T-helper 1 cell treated with Interleukin-12 subunit alpha and Interleukin-12 subunit beta and Interleukin-4 antibody, amounts not matched to agents 30 μg/mL and 1 μg/mL, for 36 hours (primary cell): ENCODE measurements at regions not wholly inside any gene's neighbourhood (a gene's known extent, or its start where the extent isn't known, plus 50 kb on each side); places are given as distances from the start of the nearest gene placed in this dataset.
"Not testable (repeated sequence)": the region's sequence is repeated elsewhere in the genome, so short reads cannot be mapped to it uniquely, and the experiment has no call there.

Experiments
- H3K27ac Mint-ChIP-seq: one replicate; pipeline ENCODE4 v1.8.0; 2021; ENCODE audit warnings: mild to moderate bottlenecking, mixed read lengths
- H3K27me3 Mint-ChIP-seq: one replicate; pipeline ENCODE4 v1.8.0; 2021; ENCODE audit warnings: low read depth, mixed read lengths
- H3K36me3 Mint-ChIP-seq: one replicate; pipeline ENCODE4 v1.8.0; 2021; ENCODE audit warnings: low read depth, mixed read lengths
- H3K4me1 Mint-ChIP-seq: one replicate; pipeline ENCODE4 v1.8.0; 2021; ENCODE audit warnings: low read depth, mixed read lengths
- H3K4me3 Mint-ChIP-seq: one replicate; pipeline ENCODE4 v1.8.0; 2021; ENCODE audit warnings: mild to moderate bottlenecking, moderate library complexity, mixed read lengths
- H3K9me3 Mint-ChIP-seq: one replicate; pipeline ENCODE4 v1.8.0; 2021; ENCODE audit warnings: mixed read lengths

- no peak overlapping the region for H3K4me3 Mint-ChIP-seq
- no peaks in the 10 kb centered on the region for H3K4me1 Mint-ChIP-seq
- H3K9me3 Mint-ChIP-seq = no peaks in the 10 kb centered on the region
- no peaks in the 10 kb centered on the region for H3K36me3 Mint-ChIP-seq
- H3K27ac Mint-ChIP-seq = no peak overlapping the region
- H3K27me3 Mint-ChIP-seq = no peaks in the 10 kb centered on the region
These were observed 527.0 kb upstream of the B3GAT1 start for GRCh38 chr11:134939031-134939430.

- H3K27me3 Mint-ChIP-seq = no peaks in the 10 kb centered on the region
- H3K4me1 Mint-ChIP-seq = no peaks in the 10 kb centered on the region
- no peak overlapping the region for H3K4me3 Mint-ChIP-seq
- H3K9me3 Mint-ChIP-seq = no peaks in the 10 kb centered on the region
- no peak overlapping the region for H3K27ac Mint-ChIP-seq
- H3K36me3 Mint-ChIP-seq = no peaks in the 10 kb centered on the region
These were observed 526.2 kb upstream of the B3GAT1 start for GRCh38 chr11:134938212-134938611.

DNA sequence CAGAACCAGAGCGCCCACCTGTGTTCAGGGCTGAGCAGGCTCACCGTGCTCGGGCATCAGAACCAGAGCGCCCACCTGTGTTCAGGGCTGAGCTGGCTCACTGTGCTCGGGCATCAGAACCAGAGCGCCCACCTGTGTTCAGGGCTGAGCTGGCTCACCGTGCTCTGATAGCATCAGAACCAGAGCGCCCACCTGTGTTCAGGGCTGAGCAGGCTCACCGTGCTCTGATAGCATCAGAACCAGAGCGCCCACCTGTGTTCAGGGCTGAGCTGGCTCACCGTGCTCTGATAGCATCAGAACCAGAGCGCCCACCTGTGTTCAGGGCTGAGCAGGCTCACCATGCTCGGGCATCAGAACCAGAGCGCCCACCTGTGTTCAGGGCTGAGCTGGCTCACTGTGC is 525.2 kb upstream of the B3GAT1 start:
- H3K4me1 Mint-ChIP-seq, H3K36me3 Mint-ChIP-seq, H3K9me3 Mint-ChIP-seq, H3K27me3 Mint-ChIP-seq, H3K4me3 Mint-ChIP-seq, H3K27ac Mint-ChIP-seq: not testable (repeated sequence)

GRCh38 chr11:134932761-134933160 is 520.7 kb upstream of the B3GAT1 start:
- Mint-ChIP-seq H3K4me1 (no peaks in the 10 kb centered on the region), H3K27me3 (no peaks in the 10 kb centered on the region), H3K9me3 (peaks cover 9% of the 10 kb centered on the region), H3K27ac (no peak overlapping the region), H3K36me3 (no peaks in the 10 kb centered on the region), H3K4me3 (no peak overlapping the region)

DNA sequence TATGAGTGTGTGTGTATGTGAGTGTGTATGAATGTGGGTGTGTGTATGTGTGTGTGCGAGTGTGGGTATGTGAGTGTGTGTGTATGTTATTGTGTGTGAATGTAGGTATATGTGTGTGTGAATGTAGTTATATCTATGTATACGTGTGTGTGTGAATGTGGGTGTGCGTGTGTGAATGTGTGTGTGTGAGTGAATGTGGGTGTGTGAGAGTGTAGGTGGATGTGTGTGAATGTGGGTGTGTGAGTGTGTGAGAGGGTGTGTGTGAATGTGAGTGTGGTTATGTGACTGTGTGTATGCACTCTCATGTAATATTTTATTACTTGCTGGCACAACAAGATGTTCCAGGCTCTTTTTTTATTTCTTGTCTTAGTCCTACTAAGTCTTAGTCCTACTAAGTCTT is 513.4 kb upstream of the B3GAT1 start:
- Mint-ChIP-seq H3K4me3 (no peak overlapping the region), H3K27ac (no peak overlapping the region), H3K27me3 (no peaks in the 10 kb centered on the region), H3K36me3 (no peaks in the 10 kb centered on the region), H3K4me1 (no peaks in the 10 kb centered on the region), H3K9me3 (peaks cover 9% of the 10 kb centered on the region)

DNA sequence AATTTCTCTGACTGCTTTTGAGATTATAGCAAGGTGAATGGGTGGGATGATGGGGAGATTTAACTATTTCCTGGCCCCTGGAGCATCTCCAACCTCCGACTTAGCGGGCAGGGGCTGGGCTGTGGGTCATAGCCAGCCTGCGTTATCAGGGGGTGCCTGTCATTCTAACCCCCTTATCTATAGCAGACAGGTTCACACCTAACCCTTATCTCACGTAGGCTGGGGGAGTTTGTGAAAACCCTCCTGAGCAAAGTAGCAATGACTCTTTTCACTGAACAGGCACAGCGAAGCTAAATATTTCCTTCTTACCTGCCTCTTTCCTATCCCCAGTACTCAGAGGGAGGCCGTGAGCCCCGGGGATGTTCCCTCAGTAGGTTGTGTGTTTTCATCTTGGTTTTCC is 511.4 kb upstream of the B3GAT1 start:
- H3K9me3 Mint-ChIP-seq = no peaks in the 10 kb centered on the region

DNA sequence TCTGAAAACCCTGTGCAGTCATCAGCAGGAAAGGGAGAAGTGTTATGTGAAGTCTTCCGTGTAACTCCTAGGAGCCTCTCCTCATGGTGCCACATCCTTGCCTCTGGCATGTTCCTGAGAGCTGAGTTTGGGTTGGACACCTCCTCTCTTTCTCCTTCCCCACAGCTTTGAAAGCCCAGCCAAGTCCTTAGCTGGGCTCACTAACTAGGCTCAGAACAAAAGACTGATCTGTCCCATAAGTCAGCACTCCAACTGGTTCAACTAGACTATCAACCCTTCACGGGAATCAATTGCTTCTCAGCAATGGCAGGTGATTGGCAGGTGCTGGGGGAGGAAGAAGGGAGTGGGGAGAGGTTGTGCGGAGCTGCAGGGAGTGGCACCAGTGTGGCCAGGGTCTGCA is 509.9 kb upstream of the B3GAT1 start:
- Mint-ChIP-seq H3K27me3 (no peaks in the 10 kb centered on the region), H3K4me3 (no peak overlapping the region), H3K9me3 (no peaks in the 10 kb centered on the region), H3K36me3 (no peaks in the 10 kb centered on the region), H3K4me1 (no peaks in the 10 kb centered on the region), H3K27ac (no peak overlapping the region)

More for the DNA sequence above, 511.4 kb upstream of the B3GAT1 start:
- Mint-ChIP-seq H3K4me1 (no peaks in the 10 kb centered on the region), H3K4me3 (no peak overlapping the region), H3K36me3 (no peaks in the 10 kb centered on the region), H3K27me3 (no peaks in the 10 kb centered on the region), H3K27ac (no peak overlapping the region)

- Mint-ChIP-seq H3K27ac (no peak overlapping the region), H3K4me1 (no peaks in the 10 kb centered on the region), H3K4me3 (no peak overlapping the region), H3K27me3 (no peaks in the 10 kb centered on the region), H3K9me3 (no peaks in the 10 kb centered on the region), H3K36me3 (no peaks in the 10 kb centered on the region)
These were observed 509.0 kb upstream of the B3GAT1 start for GRCh38 chr11:134920851-134921608.

GRCh38 chr11:134916421-134917213 is 504.6 kb upstream of the B3GAT1 start:
- Mint-ChIP-seq H3K27me3 (no peaks in the 10 kb centered on the region), H3K9me3 (no peaks in the 10 kb centered on the region), H3K4me3 (no peak overlapping the region), H3K4me1 (no peaks in the 10 kb centered on the region), H3K36me3 (no peaks in the 10 kb centered on the region), H3K27ac (no peak overlapping the region)

DNA sequence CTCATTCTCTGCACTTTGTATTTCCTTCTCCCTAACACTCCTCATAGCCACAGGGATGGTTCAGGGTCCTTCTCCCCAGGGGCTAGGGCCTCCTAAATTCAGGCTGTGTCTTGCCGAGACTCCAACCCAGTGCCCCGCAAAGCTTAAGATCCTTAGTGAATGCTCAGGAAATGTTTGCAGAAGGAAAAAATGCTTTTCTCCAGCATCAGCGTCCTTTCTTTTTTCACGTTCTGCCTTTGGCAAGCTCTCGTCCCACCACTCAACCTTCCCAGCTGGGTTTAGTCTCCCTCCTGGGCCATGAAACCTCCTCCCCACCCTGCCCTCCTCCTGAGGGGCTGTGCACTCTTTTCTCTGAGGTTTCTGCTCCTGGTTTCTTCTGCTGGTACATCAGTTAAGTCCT is 503.8 kb upstream of the B3GAT1 start:
- Mint-ChIP-seq H3K9me3 (no peaks in the 10 kb centered on the region), H3K27ac (no peak overlapping the region), H3K27me3 (no peaks in the 10 kb centered on the region), H3K36me3 (no peaks in the 10 kb centered on the region), H3K4me1 (no peaks in the 10 kb centered on the region), H3K4me3 (no peak overlapping the region)

DNA sequence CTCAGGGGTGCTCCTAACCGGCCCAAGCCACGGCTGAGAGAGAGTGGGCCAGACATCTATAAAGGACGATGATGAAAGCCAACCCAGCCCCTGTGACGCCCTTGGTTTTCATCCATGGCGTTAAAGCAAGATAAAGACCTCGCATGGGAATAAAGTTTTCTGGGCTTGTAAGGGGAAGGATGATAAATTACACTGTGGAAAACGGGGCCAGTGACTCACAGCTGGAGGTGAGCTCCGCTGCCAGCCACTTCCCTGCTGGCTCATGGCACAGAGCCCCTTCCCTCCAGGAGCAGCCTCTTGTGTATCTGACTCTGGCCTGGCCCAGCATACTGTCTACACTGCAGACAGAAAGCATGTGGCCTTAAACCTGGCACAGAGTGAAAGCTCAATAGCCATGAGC is 503.2 kb upstream of the B3GAT1 start:
- no peaks in the 10 kb centered on the region for H3K4me1 Mint-ChIP-seq
- H3K4me3 Mint-ChIP-seq = no peak overlapping the region
- no peaks in the 10 kb centered on the region for H3K27me3 Mint-ChIP-seq
- no peak overlapping the region for H3K27ac Mint-ChIP-seq
- H3K36me3 Mint-ChIP-seq = no peaks in the 10 kb centered on the region
- no peaks in the 10 kb centered on the region for H3K9me3 Mint-ChIP-seq

GRCh38 chr11:134913999-134914590 is 502.1 kb upstream of the B3GAT1 start:
- H3K27ac Mint-ChIP-seq = no peak overlapping the region
- H3K9me3 Mint-ChIP-seq = no peaks in the 10 kb centered on the region
- no peaks in the 10 kb centered on the region for H3K36me3 Mint-ChIP-seq
- H3K4me1 Mint-ChIP-seq = no peaks in the 10 kb centered on the region
- H3K4me3 Mint-ChIP-seq = no peak overlapping the region
- no peaks in the 10 kb centered on the region for H3K27me3 Mint-ChIP-seq

GRCh38 chr11:134913391-134913790 is 501.3 kb upstream of the B3GAT1 start:
- H3K4me1 Mint-ChIP-seq = no peaks in the 10 kb centered on the region
- H3K36me3 Mint-ChIP-seq = no peaks in the 10 kb centered on the region
- H3K9me3 Mint-ChIP-seq = no peaks in the 10 kb centered on the region
- no peak overlapping the region for H3K4me3 Mint-ChIP-seq
- no peaks in the 10 kb centered on the region for H3K27me3 Mint-ChIP-seq
- no peak overlapping the region for H3K27ac Mint-ChIP-seq

DNA sequence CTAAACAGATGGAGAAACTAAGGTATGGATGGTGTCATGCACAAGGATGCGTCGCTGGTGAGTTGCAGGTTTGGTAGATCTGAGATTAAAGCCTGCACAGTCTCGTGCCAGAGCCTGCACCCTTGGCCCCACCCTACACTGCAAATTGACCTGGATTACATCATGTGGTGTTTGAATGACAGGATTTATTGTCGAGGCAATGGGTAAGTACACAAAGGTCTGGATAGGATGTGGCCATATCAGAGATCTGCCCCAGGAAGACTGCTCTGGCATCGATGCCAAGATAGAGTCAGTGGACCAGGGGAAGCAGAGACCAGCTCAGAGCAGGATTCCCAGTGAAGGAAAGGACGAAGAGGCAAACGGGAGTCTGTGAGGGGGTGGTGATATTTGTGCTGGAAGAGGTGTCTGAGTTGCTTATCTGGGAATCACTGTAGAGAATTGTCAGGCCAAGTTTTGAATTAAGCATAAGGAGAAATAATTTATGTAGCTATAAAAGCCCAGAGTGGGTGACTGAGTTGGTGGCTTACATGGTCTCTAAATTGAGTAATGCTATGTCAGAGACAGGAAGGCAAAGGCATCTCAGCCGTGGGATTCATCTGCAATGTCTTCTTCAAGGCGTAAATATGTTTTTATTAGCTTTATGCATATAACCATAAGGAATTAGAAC is 499.6 kb upstream of the B3GAT1 start:
- H3K27me3 Mint-ChIP-seq = no peaks in the 10 kb centered on the region
- no peaks in the 10 kb centered on the region for H3K4me1 Mint-ChIP-seq
- no peaks in the 10 kb centered on the region for H3K36me3 Mint-ChIP-seq
- no peaks in the 10 kb centered on the region for H3K9me3 Mint-ChIP-seq
- no peak overlapping the region for H3K27ac Mint-ChIP-seq
- no peak overlapping the region for H3K4me3 Mint-ChIP-seq
